Stimulated activated naive B cell treated with anti-CD40 and anti-IgM and Interleukin-4, amounts not matched to agents 10 μg/mL and 1 μg/mL and 100 μg/mL, for 72 hours (primary cell): ENCODE measurements at regions not wholly inside any gene's neighbourhood (a gene's known extent, or its start where the extent isn't known, plus 50 kb on each side); places are given as distances from the start of the nearest gene placed in this dataset.

Source experiments
- ATAC-seq, 2 donors: fragments of 150-1000 bp; cut with Tn5 transposase; replicated peaks; 2 replicates each; pipeline ENCODE4 v1.10.0; 2021; ENCODE audit warnings: moderate library complexity in 1 of 2
- DNase-seq: peaks from one replicate; pipeline ENCODE4 v3.0.0; 2021
- H3K27ac Mint-ChIP-seq: one replicate; pipeline ENCODE4 v1.8.0; 2022; ENCODE audit warnings: mild to moderate bottlenecking, mixed read lengths
- H3K27me3 Mint-ChIP-seq, 2 donors: one replicate each; pipeline ENCODE4 v1.8.0; 2022; ENCODE audit warnings: mixed read lengths in 2 of 2
- H3K36me3 Mint-ChIP-seq, 2 donors: one replicate each; pipeline ENCODE4 v1.8.0; 2022; ENCODE audit warnings: mixed read lengths in 2 of 2, mild to moderate bottlenecking in 1 of 2
- H3K4me1 Mint-ChIP-seq, 2 donors: one replicate each; pipeline ENCODE4 v1.8.0; 2022; ENCODE audit warnings: mixed read lengths in 2 of 2, mild to moderate bottlenecking in 1 of 2
- H3K4me3 Mint-ChIP-seq, 2 donors: one replicate each; pipeline ENCODE4 v1.8.0; 2022; ENCODE audit warnings: mild to moderate bottlenecking in 2 of 2, mixed read lengths in 2 of 2, moderate library complexity in 1 of 2
- H3K9me3 Mint-ChIP-seq, 2 donors: one replicate each; pipeline ENCODE4 v1.8.0; 2022; ENCODE audit warnings: mixed read lengths in 2 of 2, mild to moderate bottlenecking in 1 of 2

DNA sequence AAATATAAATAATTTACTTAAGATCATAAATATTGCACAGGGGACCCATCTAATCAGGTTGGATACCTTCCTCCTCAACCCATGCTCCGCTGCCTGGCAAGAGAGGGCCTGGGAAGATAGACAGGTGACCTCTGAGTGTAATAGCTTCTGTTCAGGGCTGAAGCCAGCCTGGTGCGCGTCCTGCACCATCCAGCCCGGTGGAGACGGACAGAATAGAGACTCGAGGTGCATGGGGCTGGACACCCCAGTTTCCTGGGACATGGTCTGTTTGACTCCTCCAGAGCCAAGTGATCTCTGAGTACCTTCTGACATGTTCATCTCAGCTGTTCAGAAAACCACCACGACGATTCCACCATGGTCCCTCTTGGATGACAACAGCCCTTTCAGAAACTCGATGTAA, 209.3 kb upstream of the MYT1L start:
- Mint-ChIP-seq H3K27ac (no peak overlapping the region), H3K27me3 (peaks cover 0 to 5% of the 10 kb centered on the region in 2 donors), H3K36me3 (no peaks in the 10 kb centered on the region), H3K4me1 (no peaks in the 10 kb centered on the region), H3K4me3 (no peak overlapping the region), H3K9me3 (no peaks in the 10 kb centered on the region)
- no peak for DNase-seq
- ATAC-seq: no peak

DNA sequence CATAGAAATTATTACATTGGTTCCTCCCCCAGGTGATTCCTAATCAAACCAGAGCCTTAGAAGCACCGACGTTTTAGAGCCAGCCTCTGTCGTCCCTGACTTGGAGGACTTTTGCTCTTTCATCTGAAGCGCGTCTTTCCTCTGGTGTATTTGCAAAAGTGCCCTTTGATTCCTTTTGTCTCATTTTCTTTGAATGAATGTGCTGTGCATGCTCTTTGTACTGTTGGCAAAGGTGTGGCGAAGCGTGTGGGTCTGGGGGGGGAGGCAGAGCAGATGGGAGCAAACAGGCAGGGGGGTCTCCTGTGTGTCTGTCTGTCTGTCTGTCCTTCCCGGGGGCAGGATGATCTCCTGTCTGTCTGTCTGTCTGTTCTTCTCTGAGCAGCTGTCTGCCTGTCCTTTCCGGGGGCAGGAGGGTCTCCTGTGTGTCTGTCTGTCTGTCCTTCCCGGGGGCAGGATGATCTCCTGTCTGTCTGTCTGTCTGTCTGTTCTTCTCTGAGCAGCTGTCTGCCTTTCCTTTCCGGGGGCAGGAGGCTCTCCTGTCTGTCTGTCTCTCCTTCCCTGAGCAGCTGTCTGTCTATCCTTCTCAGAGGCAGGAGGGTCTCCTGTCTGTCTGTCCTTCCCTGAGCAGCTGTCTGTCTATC, 205.5 kb upstream of the MYT1L start:
- ATAC-seq (no peak), DNase-seq (no peak)
- H3K4me3 Mint-ChIP-seq: no peak overlapping the region
- H3K9me3 Mint-ChIP-seq: peaks cover 0 to 2% of the 10 kb centered on the region in 2 donors
- H3K27ac Mint-ChIP-seq: no peak overlapping the region
- no peaks in the 10 kb centered on the region for H3K36me3 Mint-ChIP-seq
- H3K4me1 Mint-ChIP-seq: no peaks in the 10 kb centered on the region
- peaks cover 0 to 5% of the 10 kb centered on the region in 2 donors for H3K27me3 Mint-ChIP-seq

DNA sequence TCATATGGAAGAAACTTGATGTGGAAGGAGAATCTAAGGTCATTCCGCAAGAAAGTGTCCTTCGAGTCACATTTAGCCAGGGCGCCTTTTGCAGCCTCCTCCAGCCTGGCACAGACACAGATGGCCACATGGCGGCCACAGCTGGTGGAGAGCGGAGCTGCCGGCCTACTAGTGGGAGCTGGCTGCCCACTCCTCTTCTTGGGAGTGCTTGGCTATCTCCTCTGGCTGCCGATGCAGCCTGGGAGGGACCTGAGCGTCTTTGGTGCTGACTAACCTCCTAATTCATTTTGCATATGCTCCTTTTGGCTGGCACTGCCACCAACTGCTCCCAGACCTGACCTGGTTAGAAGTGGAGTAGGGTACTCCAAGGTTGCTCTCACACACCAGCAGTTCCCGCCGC, 199.3 kb upstream of the MYT1L start:
- no peak overlapping the region for H3K4me3 Mint-ChIP-seq
- H3K4me1 Mint-ChIP-seq: no peaks in the 10 kb centered on the region
- H3K36me3 Mint-ChIP-seq: no peaks in the 10 kb centered on the region
- H3K9me3 Mint-ChIP-seq: peaks cover 4 to 8% of the 10 kb centered on the region in 2 donors
- no peaks in the 10 kb centered on the region for H3K27me3 Mint-ChIP-seq
- no peak overlapping the region for H3K27ac Mint-ChIP-seq
- DNase-seq: no peak
- ATAC-seq: no peak

DNA sequence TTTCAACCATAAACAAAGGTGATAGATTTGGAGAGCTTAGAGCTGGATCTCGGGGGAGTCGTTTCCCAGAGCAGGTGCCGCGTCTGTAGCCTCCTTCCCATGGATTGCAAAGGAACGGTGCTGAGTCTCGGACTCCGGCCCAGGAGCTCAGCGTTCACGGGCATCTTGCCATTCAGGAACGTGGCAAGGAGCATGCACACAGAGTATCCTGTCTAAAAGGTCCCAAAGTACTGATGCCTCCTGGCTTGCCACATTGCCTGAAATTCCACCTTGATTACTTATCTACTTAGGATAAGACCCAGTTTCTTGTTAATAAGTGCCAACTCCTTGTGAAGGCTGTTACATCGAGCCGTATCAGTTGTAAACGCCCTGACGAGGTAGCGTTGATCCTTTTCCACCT, 197.8 kb upstream of the MYT1L start:
- Mint-ChIP-seq H3K27ac (no peak overlapping the region), H3K27me3 (no peaks in the 10 kb centered on the region), H3K36me3 (no peaks in the 10 kb centered on the region)

DNA sequence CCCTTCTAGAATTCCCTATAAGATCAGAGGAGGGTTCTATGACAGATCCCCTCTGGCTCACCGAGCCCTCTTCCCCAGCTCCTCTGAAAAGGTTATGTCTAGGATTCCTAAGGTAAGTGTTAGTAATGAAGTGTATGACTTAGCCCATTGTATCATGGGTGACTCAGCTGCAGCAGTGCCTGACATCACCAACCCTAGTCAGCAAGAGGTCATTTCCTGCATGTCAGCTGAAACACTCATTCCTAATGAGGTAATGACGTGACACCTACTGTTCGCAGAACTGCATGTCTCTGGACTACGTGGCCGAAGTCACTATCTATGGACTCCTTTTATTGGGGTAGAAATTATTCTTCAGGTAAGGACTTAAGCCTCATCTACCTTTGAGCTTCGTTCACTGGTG, 196.1 kb upstream of the MYT1L start:
- Mint-ChIP-seq H3K27ac (no peak overlapping the region), H3K9me3 (peaks cover 6 to 9% of the 10 kb centered on the region in 2 donors), H3K36me3 (no peaks in the 10 kb centered on the region), H3K27me3 (peaks cover 0 to 1% of the 10 kb centered on the region in 2 donors), H3K4me1 (no peaks in the 10 kb centered on the region), H3K4me3 (no peak overlapping the region)
- ATAC-seq (no peak), DNase-seq (no peak)

More for the DNA sequence above, 197.8 kb upstream of the MYT1L start:
- ATAC-seq: no peak
- Mint-ChIP-seq H3K4me3 (no peak overlapping the region), H3K9me3 (peaks cover 4 to 8% of the 10 kb centered on the region in 2 donors), H3K4me1 (no peaks in the 10 kb centered on the region)
- no peak for DNase-seq

DNA sequence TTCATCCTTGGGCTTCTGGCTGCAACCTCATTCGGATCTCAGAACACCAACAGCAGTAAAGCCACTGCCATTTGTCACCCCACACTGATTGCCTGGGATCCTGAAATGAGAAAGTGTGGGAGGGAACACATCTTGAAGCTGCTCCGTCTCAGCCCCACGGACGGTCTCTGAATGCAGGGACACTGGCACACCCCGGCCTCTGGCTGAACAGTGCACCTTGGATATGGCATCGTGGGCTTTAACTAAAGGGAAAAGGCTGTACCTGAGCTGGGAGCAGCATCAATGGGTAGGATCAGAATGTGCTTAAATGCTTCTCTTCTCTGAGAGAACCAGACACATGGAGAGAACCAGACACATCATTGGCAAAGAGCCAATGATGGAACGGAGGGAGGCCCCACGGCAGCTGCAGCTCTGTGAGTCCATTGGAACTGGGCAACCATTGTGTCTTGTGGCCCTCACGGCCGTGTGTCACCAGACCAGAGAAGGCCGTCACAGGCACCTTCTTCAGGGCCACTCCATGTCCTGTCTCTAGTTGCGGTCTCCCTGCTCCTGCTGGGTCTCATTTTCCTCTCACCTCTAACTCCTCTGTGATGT, 193.4 kb upstream of the MYT1L start:
- peaks cover 10% of the 10 kb centered on the region in 2 donors for H3K9me3 Mint-ChIP-seq
- ATAC-seq (no peak), DNase-seq (no peak)
- no peaks in the 10 kb centered on the region for H3K4me1 Mint-ChIP-seq
- H3K36me3 Mint-ChIP-seq: no peaks in the 10 kb centered on the region
- H3K27ac Mint-ChIP-seq: no peak overlapping the region
- no peak overlapping the region for H3K4me3 Mint-ChIP-seq
- peaks cover 0 to 9% of the 10 kb centered on the region in 2 donors for H3K27me3 Mint-ChIP-seq

DNA sequence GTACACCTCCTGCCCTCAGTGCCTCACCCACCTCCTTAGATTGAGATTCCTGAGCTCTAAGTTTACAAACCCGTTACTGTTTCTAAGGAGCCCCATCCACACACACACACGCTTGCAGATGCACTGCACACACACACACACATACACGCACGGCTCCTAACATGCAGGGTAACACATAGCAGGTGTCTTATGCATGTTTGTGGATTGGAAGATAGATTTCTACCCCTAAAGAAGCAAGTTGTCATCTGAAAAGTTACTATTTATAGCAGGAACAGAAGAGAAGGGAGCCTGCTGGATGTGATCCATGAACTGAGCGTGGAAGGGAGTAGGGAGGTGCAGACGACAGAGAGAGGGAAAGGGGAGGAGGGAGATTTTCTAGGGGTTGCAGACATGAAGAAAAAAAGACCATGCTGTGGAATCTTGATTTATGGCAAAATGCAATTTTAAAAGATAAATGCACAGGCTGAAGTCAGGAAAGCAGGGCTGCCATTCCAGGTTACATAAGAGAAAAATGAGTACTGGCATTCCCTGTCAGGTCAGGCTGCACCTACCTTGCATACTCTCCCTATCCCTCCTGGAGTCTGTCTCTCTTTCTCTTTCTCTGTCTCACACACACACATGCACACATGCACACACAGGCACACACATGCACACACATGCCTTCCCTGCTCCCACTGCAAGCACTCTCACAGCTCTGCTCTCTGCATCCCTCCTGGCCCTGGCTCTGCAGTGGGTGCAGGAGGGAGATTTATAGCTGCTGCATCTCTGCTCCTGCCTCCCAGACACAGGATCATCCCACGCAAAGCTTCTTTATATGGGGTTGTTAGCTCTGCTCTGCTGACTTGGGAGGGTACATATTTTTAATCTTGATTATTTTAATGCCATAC, 192.6 kb upstream of the MYT1L start:
- Mint-ChIP-seq H3K27ac (no peak overlapping the region), H3K27me3 (peaks cover 0 to 9% of the 10 kb centered on the region in 2 donors), H3K4me1 (no peaks in the 10 kb centered on the region), H3K9me3 (peaks cover 10% of the 10 kb centered on the region in 2 donors), H3K4me3 (no peak overlapping the region), H3K36me3 (no peaks in the 10 kb centered on the region)
- ATAC-seq: no peak
- no peak for DNase-seq

DNA sequence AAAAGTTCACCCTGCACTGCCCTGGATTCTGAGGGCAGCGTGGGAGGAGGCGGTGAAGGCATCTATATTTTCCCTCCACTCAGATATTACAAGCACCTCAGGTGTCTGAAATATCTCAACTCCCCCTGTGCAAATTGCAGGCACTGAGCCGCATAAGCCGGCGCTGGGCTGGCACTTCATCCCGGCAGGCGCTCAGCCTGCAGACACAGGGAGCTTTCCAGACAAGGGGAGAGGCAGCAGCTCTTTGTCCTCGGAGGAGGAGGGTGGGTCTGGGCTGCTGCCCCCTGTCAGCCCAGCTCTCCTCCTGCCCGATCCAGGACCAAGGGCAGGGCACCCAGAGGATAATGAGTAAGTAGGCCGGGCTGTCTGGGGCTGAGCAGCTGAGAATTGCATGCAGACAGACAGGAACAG, 189.3 kb upstream of the MYT1L start:
- peaks cover 9 to 10% of the 10 kb centered on the region in 2 donors for H3K9me3 Mint-ChIP-seq
- no peak overlapping the region for H3K27ac Mint-ChIP-seq
- H3K4me3 Mint-ChIP-seq: no peak overlapping the region
- H3K36me3 Mint-ChIP-seq: no peaks in the 10 kb centered on the region
- H3K4me1 Mint-ChIP-seq: no peaks in the 10 kb centered on the region
- ATAC-seq (no peak), DNase-seq (no peak)
- H3K27me3 Mint-ChIP-seq: peaks cover 0 to 9% of the 10 kb centered on the region in 2 donors

DNA sequence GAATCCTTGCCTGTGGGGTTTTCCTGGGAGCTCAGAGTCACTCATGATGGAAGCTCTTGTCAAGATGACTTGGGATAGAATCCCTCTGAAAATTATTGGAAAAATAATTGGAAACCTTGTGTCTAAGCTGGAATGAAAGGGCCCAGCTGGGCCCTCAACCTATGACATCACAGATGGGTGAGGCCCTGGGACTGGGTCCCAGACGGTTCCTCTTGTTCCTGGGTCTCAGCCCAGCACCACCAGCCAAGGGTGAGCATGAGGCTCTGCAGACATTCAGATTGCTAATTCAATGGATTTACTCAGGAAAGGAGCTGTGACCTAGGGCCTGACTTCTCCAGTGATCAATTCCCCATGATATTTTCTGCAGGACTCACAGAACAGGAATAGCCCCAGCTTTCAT, 188.3 kb upstream of the MYT1L start:
- no peaks in the 10 kb centered on the region for H3K36me3 Mint-ChIP-seq
- no peak for ATAC-seq
- H3K4me3 Mint-ChIP-seq: no peak overlapping the region
- peaks cover 0 to 9% of the 10 kb centered on the region in 2 donors for H3K27me3 Mint-ChIP-seq
- H3K27ac Mint-ChIP-seq: no peak overlapping the region
- peaks cover 9 to 10% of the 10 kb centered on the region in 2 donors for H3K9me3 Mint-ChIP-seq
- no peak for DNase-seq
- no peaks in the 10 kb centered on the region for H3K4me1 Mint-ChIP-seq

DNA sequence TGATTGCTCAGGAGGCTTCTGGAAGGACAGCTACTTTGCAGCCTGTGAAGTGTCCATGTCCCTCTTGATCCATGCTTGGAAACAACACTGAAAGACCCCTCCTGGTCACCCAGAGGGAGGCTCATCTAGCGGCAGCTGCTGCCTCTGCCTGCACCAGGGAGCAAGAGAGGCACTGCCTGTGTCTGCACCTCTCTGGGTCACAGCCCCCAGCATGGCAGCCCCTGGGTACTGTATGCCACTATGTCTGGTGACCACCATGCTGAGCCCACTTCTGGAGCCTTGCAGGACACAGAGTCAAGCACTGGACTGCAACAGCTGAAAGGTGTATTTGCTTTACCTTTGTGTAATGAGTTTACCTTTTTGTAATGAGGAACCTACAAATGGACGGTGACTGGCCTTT, 186.3 kb upstream of the MYT1L start:
- Mint-ChIP-seq H3K4me1 (no peaks in the 10 kb centered on the region), H3K4me3 (no peak overlapping the region), H3K27me3 (peaks cover 0 to 9% of the 10 kb centered on the region in 2 donors), H3K36me3 (no peaks in the 10 kb centered on the region), H3K9me3 (peaks cover 9 to 10% of the 10 kb centered on the region in 2 donors), H3K27ac (no peak overlapping the region)
- ATAC-seq (no peak), DNase-seq (no peak)

DNA sequence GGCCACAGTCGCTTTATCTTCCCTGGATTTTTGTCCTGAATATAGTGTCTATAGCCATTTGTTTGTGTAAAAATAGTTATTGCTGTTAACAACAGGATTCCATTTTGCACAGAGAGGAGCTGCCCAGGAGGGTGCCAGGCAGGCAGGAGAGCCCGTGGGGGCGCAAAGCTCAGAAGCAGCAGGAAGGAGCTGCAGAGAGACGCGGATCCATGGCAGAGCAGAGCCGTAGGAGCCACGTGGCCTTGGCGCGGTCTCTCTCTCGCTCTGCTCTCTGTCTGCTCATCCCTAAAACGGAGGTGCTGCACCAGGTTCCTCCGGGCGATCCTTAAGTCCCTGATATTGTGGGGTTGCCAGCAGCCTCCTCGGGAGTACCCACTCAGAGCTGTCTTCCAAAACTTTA, 185.3 kb upstream of the MYT1L start:
- DNase-seq (no peak), ATAC-seq (no peak)
- Mint-ChIP-seq H3K36me3 (no peaks in the 10 kb centered on the region), H3K27me3 (no peaks in the 10 kb centered on the region), H3K4me1 (no peaks in the 10 kb centered on the region), H3K4me3 (no peak overlapping the region), H3K27ac (no peak overlapping the region), H3K9me3 (peaks cover under 1% of the 10 kb centered on the region in 2 donors)

DNA sequence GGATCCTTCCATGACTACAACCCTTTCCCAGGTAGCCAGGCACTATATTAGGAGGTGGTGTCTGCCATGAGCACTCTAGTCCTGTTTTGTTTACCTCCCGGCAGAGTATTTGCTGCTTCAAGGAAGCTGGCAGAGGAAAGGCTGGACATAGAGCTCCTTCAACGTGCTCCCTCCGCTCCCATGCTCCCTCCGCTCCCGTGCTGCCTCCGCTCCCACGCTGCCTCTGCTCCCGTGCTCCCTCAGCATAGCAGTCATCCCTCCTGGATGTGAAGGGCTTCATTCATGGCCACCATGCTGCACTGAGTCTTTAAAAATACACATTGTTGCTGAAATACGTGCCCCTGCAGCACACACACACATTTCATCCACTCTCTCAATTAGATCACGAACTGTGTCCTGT, 181.9 kb upstream of the MYT1L start:
- H3K4me3 Mint-ChIP-seq: no peak overlapping the region
- no peak overlapping the region for H3K27ac Mint-ChIP-seq
- ATAC-seq (no peak), DNase-seq (no peak)
- H3K36me3 Mint-ChIP-seq: no peaks in the 10 kb centered on the region
- H3K4me1 Mint-ChIP-seq: no peaks in the 10 kb centered on the region
- H3K27me3 Mint-ChIP-seq: no peaks in the 10 kb centered on the region
- H3K9me3 Mint-ChIP-seq: no peaks in the 10 kb centered on the region

DNA sequence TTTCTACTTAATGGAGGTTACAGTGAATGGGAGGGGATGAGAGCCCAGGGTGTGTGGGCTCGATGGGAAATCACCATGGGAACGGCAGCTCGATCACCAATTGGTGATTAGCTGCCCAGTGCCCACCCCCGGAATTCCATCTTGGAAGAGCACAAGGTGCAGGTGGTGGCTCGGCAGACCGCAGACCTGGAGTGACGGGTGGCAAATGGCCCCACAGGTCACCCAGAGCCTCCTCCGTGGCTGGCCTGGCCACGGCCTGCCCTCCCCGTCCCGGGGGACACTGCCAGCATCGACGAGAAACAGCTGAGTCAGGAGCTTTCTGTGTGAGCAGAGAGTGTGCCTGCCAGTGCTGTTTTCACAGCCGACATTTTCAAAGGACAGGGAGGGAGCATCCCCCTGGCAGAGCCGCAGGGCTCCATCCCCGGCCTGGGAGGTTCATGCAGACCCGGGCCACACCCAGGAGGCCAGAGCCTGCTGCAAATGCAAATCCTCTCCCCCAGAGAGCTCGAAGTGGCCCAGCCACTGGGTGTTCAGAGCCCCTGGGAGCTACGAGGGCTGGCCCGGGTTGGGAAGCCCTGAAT, 176.4 kb upstream of the MYT1L start:
- Mint-ChIP-seq H3K4me1 (no peaks in the 10 kb centered on the region), H3K27ac (no peak overlapping the region), H3K27me3 (no peaks in the 10 kb centered on the region), H3K4me3 (no peak overlapping the region), H3K9me3 (peaks cover 2 to 5% of the 10 kb centered on the region in 2 donors), H3K36me3 (no peaks in the 10 kb centered on the region)
- no peak for DNase-seq
- no peak for ATAC-seq

DNA sequence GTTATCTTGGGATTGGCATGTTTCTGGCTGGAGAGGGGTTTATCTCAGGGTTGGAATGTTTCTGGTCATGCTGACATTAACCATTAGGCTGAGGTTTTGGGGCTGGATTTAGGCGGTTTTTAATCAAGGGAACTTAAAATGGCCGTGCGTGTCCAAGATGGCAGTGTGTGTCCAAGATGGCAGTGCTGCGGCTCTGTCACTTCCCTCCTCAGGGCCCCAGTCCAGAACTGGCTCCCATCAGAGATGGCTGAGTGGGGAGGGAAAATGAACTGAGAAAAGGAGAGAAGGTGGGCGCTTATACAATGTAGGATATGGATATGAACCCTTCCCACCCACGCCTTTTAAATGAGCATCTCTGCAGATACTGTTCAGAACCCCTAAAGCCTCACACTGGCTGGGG, 175.5 kb upstream of the MYT1L start:
- Mint-ChIP-seq H3K9me3 (peaks cover 2 to 5% of the 10 kb centered on the region in 2 donors), H3K4me1 (no peaks in the 10 kb centered on the region)

More for the DNA sequence above, 175.5 kb upstream of the MYT1L start:
- DNase-seq (no peak), ATAC-seq (no peak)
- Mint-ChIP-seq H3K27ac (no peak overlapping the region), H3K4me3 (no peak overlapping the region), H3K36me3 (no peaks in the 10 kb centered on the region), H3K27me3 (no peaks in the 10 kb centered on the region)
